HG03439 (cell line): ENCODE measurements at regions not wholly inside any gene's neighbourhood (a gene's known extent, or its start where the extent isn't known, plus 50 kb on each side); places are given as distances from the start of the nearest gene placed in this dataset.
"Not testable (repeated sequence)": the region's sequence is repeated elsewhere in the genome, so short reads cannot be mapped to it uniquely, and the experiment has no call there.

ENCODE experiments used
- ATAC-seq: cut with Tn5 transposase; IDR thresholded peaks from one replicate; pipeline ENCODE4 v1.9.1; 2021; ENCODE audit warnings: mild to moderate bottlenecking, moderate library complexity; ENCODE audit not compliant: unreplicated experiment

DNA sequence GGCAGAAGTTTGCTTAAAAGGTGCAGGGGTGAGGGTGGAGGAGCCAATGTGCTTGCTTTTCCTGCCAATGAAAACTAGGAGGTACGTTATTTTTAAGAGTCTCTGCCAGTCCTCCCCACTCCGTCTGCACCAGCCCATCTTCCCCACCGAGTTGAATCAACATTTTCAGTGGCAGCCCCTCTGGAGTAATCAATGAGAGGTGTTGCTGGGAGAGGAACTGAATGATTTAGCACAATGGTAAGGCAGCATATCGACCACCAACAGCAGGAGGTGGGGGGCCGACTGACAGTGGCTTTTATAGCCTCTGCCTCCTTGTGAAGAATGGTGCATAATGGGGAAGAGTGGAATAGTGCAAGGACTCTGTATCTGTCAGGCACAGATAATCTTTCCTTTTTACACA lies 1465.0 kb upstream of the GOT2 start:
- no peak for ATAC-seq

DNA sequence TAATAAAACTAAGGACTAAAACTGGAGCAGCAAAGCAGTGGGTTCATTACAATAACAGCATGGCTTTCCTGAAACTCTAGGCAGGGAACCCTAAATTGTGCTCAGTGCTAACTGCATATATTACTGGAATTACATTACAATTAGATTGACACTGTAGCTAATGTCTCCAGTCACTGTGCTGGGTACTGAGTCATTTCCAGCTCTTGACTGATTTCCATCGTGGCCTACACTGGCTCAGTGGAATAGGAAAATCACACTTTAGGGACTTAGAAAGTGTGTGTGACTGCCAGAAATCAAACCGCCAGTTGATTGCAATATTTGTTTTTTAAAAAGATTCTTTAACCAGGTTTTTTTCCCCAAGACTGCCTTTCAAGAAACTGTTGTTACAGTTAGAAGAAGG lies 1447.4 kb upstream of the GOT2 start:
- no peak for ATAC-seq

- ATAC-seq, result no peak
Measured at GRCh38 chr16:60180609-60181008, 1446.5 kb upstream of the GOT2 start.

DNA sequence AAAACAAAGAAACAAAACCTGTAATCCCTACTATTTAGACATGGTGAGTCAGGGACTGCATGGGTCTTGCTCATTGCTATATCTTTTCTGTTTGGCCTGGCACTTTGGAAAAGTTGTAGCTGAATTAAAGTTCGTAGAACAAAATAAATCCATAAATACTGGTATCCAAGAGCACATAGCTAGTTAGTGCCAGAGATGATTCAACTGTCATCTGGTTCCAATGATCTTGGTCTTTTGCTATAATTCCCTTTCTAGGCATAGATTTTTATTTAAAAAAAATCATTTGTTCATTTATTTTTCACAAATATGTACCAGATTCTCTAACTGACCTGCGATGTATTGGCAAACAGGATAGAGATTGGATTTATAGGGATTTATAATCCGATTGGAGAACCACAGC lies 1436.1 kb upstream of the GOT2 start:
- ATAC-seq, result no peak

DNA sequence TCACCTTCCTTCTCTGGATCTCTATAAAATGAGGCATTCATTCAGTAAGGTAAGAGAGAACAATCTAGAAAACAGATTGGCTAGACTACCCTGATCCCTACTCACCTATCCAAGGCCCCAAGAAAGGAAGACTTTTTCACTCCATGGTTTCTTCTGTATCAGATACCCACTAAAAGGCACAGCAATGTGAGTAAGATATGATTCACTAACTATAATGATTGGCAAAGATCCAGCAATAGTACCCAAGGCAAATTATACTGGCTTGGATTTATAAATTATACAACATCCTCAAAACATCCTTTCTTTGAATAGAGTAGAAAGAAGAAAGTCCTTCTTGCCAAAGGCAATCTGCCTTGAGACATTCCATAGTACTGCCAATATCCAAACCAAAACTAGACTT lies 1432.0 kb upstream of the GOT2 start:
- ATAC-seq, result no peak

GRCh38 chr16:60151987-60152386 lies 1417.9 kb upstream of the GOT2 start:
- ATAC-seq, result no peak

- ATAC-seq, result no peak
Measured at GRCh38 chr16:60150907-60151306, 1416.8 kb upstream of the GOT2 start.

- no peak for ATAC-seq
Measured at GRCh38 chr16:60143348-60143705, 1409.2 kb upstream of the GOT2 start.

DNA sequence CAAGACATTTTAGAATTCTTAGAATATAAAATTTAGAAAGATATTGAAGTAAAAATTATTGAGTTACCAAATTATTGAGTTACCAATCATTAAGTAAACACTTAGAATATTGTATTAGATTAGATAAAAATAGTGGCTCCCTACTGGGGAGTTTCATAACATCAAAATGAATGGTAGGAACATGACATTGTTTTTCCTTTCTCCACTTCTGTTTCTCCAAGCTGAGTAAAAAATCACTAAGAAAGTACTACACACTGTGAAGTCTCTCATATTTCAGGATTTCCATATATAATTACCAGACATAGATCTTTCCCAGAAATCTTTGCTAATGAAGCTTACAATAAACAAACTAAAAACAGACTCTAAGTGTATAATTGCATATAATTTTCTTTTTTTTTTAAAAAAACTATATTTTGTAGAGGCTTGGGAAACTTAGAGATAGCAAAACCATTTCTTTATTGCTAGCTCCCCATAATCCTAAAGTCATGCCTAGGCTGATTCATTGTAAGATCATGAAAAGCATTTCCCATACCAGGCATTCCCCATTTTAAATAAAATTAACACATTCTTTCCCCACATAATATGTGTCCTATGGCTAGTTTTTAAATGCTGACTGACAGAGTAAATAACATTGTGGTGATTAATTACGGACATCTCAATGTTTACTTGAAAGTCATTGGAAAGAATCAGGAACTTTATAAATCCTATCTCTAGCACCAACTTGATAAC lies 1408.7 kb upstream of the GOT2 start:
- no peak for ATAC-seq

DNA sequence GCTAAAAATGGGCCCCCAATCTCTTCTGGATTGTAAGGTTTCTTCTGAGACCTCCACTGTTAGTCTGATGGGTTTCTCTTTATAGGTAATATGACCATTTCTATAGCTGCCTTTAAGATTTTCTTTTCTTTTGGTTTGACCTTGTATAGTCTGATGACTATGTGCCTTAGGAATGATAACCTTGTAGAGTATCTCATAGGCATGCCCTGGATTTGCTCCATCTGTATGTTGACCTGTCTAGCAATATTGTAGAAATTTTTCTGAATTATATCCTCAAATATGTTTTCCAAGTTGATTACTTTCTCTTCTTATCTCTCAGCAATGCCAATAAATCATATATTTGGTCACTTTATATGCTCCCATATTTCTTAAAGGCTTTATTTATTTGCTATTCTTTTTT lies 1403.8 kb upstream of the GOT2 start:
- no peak for ATAC-seq

- ATAC-seq, result no peak
Measured at GRCh38 chr16:60127196-60127595, 1393.1 kb upstream of the GOT2 start.

DNA sequence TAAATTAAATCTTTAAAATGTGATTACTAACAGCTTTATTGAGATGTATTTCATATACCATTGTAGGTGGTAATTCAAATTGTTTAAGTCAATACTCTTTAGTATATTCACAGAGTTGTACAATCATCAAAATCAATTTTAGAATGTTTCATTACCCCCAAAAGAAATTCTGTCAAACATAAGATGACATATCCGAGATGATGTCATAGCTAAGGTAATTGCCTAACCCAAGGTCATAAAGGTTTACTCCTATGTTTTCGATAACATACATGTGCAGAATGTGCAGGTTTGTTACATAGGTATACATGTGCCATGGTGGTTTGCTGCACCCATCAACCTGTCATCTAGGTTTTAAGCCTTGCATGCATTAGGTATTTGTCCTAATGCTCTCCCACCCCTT lies 1392.0 kb upstream of the GOT2 start:
- not testable (repeated sequence) for ATAC-seq

DNA sequence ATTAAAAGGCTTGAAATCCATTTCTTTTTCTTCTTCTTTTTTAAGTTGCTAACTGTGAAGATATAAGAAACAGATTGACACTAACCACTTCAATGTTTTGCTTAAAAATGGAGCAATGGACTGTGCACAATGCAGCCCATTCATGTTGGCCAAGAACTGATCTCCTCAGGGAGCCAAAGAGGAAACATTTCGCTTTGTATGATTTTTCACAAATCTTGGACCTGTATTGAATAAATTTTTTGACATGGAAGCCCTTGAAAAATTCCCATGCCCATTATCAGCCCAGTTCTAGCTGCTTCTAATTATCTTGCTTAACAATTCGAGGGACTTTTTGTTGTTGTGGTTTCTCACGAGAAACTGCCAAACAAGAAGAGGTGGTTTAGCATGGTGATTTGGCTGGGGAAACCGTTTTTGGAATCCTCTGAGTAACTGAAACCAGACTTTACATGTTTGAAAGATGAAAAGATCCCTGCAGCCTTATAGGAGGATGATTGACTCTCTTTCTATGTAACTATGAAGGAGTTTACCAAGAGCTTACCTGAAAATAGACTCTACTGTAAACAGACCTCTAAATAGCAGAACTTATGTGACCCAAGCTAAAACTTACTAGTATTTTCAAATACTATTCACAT lies 1389.4 kb upstream of the GOT2 start:
- no peak for ATAC-seq

GRCh38 chr16:60120586-60120985 lies 1386.5 kb upstream of the GOT2 start:
- no peak for ATAC-seq

DNA sequence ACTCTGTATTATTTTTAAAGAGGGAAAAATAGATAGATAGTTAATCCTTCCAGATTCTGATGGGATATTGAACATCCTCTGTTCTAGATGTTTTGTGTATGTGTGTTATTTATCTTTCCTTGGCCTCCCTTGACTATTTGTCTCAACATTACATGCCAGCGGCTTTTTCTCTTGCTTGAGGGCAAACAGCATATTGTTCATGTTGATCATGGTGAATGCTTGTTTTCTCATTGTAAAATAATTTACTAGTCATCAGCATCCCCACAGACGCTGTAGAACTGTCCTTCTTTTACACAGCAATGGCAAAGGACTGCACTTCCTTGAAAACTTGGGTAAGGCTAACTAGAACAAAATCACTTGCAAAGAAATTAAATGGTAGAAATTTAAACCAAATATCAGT lies 1376.4 kb upstream of the GOT2 start:
- ATAC-seq, result no peak

- no peak for ATAC-seq
Measured at GRCh38 chr16:60107871-60108270, 1373.8 kb upstream of the GOT2 start.

DNA sequence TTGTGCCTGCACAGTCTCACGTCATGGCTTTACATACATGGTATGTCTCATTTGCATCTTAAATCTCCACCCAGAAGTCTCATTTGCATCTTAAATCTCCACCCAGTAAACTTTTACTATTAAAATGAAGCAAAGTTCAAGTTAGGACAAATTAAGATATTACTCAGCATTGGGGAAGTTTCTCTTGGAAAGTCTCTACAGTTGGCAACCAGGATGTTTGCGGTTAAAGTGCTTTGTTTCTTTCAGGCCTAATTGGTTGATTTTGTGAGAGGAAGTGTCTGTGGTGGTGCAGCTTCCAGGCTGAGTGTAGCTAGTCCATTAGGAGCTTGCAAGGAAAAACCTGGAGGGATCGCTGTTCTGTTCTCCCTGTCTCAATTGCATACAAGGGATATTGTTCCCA lies 1373.3 kb upstream of the GOT2 start:
- no peak for ATAC-seq

GRCh38 chr16:60100371-60100770 lies 1366.3 kb upstream of the GOT2 start:
- ATAC-seq, result no peak

DNA sequence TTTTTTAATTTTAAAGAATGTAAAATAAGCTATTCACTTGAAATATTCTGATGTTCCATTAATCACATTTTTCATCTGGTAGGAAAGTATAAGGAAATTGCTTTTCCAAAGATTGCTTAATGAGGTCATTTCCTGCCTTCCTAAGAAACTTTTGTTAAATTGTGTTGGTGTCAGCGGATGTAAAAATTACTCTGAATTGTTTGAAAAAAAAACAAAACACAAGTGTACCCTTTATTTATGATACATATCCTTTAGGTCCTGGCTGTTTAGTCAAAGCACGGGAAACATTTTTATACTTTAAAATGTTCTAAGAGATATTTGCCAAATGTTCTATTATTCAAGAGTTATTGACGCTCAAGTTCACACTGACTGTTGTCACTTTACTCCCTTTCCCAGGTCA lies 1357.4 kb upstream of the GOT2 start:
- ATAC-seq, result no peak

- ATAC-seq, result no peak
Measured at GRCh38 chr16:60091071-60091470, 1357.0 kb upstream of the GOT2 start.

GRCh38 chr16:60087530-60087929 lies 1353.4 kb upstream of the GOT2 start:
- no peak for ATAC-seq

- ATAC-seq, result not testable (repeated sequence)
Measured at GRCh38 chr16:60078819-60079218, 1344.7 kb upstream of the GOT2 start.

- no peak for ATAC-seq
Measured at GRCh38 chr16:60077861-60078260, 1343.7 kb upstream of the GOT2 start.
